SHP77 treated with DMSO at 0.1 percent for 48 hours (cell line): ENCODE measurements at regions not wholly inside any gene's neighbourhood (a gene's known extent, or its start where the extent isn't known, plus 50 kb on each side); places are given as distances from the start of the nearest gene placed in this dataset.

Experiments
- DNase-seq: peaks from one replicate; lab custom pipeline; 2025; lab: John Stamatoyannopoulos, UW

DNA sequence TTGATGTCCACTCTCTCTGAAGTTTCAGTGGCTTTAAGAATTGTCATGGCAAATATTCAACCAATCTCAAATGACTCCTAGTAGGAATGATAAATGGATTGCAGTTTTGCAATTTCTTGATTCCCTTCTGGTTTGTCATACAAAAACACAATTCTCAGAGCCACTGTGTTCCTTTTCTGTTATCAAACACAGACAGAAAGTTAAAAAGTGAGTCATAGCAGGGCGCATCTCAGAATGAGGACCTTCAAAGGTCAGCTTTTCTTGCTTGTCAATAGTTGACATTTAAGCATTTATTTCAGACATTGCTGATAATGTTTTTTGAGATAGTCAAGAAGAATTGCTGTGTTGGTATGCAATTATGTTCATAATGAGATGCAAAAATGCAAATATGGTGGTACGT lies 405.9 kb downstream of the NR2F2 start:
- no peak for DNase-seq

DNA sequence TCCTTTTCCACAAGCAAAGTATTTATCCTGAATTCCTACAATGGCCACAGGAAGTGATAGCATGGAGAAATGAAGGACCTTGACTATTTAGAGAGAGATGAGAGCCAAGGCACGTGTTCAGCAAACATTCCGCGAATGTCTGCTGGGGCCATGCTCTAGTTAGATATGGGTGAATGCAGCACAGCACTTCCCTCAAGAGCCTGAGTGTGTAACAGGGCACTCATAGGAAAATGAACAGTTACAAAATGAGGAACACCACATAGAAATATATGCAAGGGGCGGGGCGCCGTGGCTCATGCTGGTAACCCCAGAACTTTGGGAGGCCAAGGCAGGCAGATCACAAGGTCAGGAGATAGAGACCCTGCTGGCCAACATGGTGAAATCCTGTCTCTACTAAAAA lies 406.9 kb downstream of the NR2F2 start:
- no peak for DNase-seq

GRCh38 chr15:96746665-96747064 lies 416.2 kb downstream of the NR2F2 start:
- no peak for DNase-seq

DNA sequence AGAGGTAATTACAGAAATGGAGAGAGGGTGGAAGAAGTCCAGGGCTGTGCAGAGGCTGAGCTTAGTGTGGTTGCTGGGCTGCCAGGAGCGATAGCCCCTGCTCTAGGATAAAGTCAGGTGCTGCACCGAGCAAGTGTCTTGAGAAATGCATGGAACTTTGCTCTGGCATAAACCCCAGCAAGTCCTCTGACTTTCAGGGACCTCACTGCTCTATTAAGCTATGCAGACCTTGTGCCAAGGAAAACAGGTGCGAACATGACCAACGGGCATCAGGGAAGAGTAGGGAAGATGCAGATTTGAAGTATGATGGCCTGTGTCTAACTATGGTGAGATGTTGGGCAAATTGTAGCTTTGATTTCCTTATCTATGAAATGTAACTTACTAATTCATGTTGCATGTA lies 416.8 kb downstream of the NR2F2 start:
- DNase-seq = no peak

DNA sequence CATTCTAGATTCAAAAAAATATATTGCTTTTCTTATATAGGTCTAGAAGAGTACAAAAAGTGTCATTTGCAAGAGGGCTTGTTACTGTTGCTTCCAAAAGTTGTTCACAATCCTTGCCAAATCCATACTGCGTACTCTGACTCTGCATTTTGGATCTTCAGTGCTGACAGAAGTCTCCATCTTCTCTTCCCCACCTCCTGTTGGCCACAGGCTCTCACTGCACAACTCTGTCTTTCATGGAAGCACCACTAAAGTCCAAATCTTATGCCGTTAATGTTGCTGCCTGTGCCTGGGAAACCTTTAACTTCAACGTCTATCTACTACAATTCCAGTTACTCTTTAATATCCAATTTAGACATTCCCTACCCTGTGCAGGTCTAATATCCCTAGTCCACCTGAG lies 419.9 kb downstream of the NR2F2 start:
- no peak for DNase-seq

GRCh38 chr15:96756146-96756545 lies 425.6 kb downstream of the NR2F2 start:
- no peak for DNase-seq

GRCh38 chr15:96756656-96757055 lies 426.2 kb downstream of the NR2F2 start:
- DNase-seq = no peak

- DNase-seq = no peak
Measured at GRCh38 chr15:96762566-96762965, 432.1 kb downstream of the NR2F2 start.

DNA sequence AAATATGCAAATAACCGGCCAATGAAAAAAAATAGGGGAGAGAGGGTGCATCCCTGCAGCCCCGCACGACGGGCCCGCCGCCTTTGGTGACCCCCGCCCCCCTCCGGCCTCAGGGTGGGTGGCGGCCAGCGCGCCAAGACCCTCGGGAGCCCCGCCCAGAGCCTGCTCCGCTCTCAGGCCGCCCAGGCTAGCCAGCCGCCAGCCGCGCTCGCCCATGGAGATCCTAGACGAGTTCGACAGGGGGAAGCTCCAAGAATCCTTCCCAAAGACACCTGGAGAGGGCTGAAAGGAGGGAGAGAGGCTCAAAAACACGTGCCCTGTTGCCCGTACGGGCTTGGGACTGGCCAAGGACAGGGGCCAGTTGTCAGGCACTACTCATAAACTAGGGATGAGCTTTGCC lies 434.0 kb downstream of the NR2F2 start:
- DNase-seq = no peak

DNA sequence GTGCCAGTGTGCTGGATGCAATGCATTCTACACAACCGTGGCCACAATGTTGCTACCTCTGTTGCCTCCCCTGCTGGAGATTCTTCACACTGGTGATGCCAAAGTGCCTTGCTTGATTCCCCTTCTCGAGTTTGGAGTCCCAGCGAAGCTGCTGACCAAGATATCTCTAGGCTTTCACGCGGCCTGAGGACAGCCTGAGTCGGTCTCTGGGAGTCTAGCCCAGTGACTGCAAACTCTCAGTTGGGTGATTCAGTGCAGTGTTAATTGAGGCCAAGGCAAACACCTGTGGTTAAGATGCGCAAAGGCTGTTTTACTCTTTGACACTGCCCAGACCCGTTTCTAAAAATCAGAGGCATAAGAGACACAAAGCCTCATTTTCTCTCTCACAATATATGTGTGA lies 434.4 kb downstream of the NR2F2 start:
- no peak for DNase-seq

DNA sequence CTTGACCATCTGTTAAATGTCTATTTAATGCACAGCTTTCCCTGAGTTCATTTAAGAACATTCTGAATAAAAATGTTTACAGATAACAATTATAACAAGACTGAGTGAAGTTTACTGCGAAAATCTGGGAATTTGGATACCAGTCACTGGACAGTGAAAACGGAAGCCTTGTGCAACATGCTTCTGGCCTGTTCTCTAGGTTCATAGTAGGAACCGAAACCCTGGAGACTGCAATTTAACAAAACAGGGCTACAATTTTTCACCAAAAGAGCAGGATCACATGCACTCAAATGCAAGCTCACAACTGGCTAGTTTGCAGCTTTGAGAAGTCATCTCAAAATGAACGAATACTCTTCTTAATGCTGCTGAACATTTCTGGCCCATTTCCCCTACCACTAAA lies 435.9 kb downstream of the NR2F2 start:
- DNase-seq = no peak

- DNase-seq = no peak
Measured at GRCh38 chr15:96767703-96768434, 437.4 kb downstream of the NR2F2 start.

DNA sequence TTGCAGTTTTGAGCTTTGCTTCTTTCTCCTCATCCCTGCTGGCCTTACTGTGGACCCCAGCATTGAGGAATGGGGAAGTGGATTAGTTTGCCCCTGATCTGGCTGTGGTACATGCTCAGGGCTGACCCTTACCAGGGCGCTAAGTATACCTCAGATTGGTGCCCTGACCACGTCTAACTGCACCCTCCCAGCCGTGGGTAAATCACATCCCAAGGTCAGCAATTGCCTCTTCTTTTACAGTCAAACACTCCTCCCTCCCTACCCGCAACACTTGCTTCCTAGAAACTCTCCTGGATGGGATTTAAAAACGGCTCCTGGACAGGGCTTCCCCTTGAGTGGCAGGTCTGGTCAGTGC lies 437.9 kb downstream of the NR2F2 start:
- DNase-seq = no peak

- no peak for DNase-seq
Measured at GRCh38 chr15:96771035-96771434, 440.5 kb downstream of the NR2F2 start.

DNA sequence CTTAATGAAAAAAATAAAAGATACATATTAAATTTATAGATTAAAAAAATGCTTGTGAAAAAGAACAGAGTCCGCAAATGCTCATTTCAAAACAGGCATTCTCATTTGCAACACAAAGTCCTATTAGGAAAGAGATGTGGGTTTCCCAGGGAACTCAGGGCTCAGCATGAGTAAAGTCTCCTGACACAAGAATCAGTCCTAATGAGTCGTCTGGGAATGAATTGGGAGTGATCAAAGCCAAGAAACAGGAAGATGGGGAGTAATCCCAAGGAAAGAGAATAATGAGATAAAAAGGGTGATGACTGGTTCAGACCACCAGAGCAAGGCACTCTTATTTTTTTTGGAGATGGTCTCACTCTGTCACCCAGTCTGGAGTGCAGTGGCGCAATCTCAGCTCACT lies 443.7 kb downstream of the NR2F2 start:
- no peak for DNase-seq

DNA sequence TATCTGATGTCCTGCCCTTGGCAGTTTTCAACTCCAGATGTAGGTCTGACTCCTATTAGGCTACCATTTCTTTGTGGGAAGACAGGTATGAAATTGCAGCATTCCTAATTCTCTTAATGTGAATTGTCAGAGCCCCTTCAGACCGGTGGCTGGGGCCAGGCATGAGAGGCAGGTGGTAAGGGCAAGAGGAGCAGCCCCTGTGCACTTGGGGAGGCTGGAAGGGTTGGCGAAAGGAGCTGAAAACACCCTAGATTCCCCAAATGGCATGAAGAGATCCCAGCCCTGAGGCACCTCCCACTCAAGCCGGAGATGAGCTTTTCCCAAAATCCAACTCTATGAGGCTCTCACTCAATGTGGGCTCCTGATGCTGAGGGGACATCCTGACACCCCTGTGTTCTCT lies 453.2 kb downstream of the NR2F2 start:
- DNase-seq = no peak

GRCh38 chr15:96790004-96790403 lies 459.5 kb downstream of the NR2F2 start:
- DNase-seq = no peak

GRCh38 chr15:96792216-96792615 lies 461.7 kb downstream of the NR2F2 start:
- no peak for DNase-seq

DNA sequence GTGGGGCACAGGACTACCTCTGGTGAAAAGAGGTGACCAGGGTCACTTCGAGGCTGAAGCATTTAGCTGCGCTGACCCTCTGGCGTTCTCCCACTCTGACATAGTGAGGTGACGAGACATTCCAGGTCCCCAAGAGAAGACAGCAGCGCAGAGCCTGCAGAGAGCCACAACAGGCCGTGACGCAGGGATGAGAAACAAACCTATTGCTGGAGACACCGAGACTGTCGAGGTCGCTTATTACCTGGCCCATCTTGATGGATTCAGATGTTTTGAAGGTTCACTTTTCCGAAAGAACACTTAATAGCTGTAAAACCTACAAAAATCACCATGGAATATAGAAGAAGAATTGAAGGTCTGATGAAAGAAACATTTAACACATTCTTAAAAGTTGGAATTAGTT lies 466.3 kb downstream of the NR2F2 start:
- no peak for DNase-seq

GRCh38 chr15:96801576-96802150 lies 471.2 kb downstream of the NR2F2 start:
- DNase-seq = no peak

- DNase-seq = no peak
Measured at GRCh38 chr15:96802611-96803255, 472.2 kb downstream of the NR2F2 start.

- no peak for DNase-seq
Measured at GRCh38 chr15:96804754-96805153, 474.3 kb downstream of the NR2F2 start.

DNA sequence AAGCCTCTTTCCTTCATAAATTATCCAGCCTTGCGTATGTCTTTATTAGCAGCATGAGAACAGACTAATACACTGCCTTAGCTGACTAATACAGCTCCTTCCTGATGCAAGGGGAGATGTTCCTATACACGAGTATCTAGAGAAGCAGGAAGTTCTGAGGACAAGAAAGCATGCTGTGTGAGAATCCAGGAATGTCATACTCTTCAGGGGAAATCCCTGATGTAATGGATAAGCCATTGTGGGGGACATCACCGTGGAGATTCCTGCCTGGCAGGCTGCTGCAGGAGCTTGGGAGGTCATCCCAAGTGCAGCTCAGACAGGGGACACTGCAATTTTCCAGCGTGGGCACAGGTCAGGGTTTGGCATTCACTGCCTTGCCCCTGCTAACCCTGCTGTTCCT lies 476.9 kb downstream of the NR2F2 start:
- no peak for DNase-seq

GRCh38 chr15:96817900-96818299 lies 487.4 kb downstream of the NR2F2 start:
- no peak for DNase-seq
